Vagina (tissue), 2 donors: ENCODE measurements at regions not wholly inside any gene's neighbourhood (a gene's known extent, or its start where the extent isn't known, plus 50 kb on each side); places are given as distances from the start of the nearest gene placed in this dataset.
"Not testable (repeated sequence)": the region's sequence is repeated elsewhere in the genome, so short reads cannot be mapped to it uniquely, and the experiment has no call there.

Experiments
- DNase-seq, 2 donors: peaks; one replicate each; pipeline ENCODE4 v3.0.0-alpha.2; 2017; ENCODE audit errors: extremely low spot score in 2 of 2
- H3K27ac ChIP-seq: fragments of 200-600 bp; sonication (generic); one replicate; pipeline ENCODE4 v1.5.1; 2019
- H3K27me3 ChIP-seq: fragments of 200-600 bp; sonication (generic); one replicate; pipeline ENCODE4 v1.5.1; 2019
- H3K36me3 ChIP-seq, 2 donors: fragments of 200-600 bp; sonication (generic); one replicate each; pipeline ENCODE4 v1.5.1; 2017 to 2019
- H3K4me1 ChIP-seq: fragments of 200-600 bp; sonication (generic); one replicate; pipeline ENCODE4 v1.5.1; 2019
- H3K4me3 ChIP-seq, 2 donors: fragments of 200-600 bp; sonication (generic); 1 replicate in 1 of 2; 2 replicates in 1 of 2; pipeline ENCODE4 v1.5.1; 2016 to 2019
- H3K9me3 ChIP-seq: fragments of 200-600 bp; sonication (generic); one replicate; pipeline ENCODE4 v1.5.1; 2019
- POLR2A ChIP-seq, 2 donors: fragments of 450-650 bp; IDR thresholded peaks; one replicate each; pipeline ENCODE4 v1.6.1; 2017; ENCODE audit warnings: antibody characterized with exemption in 2 of 2, mild to moderate bottlenecking in 2 of 2, moderate library complexity in 2 of 2
- POLR2AphosphoS5 ChIP-seq, 2 donors: sonication (generic); formaldehyde crosslinking; IDR thresholded peaks; one replicate each; pipeline ENCODE4 v1.9.0; 2017; ENCODE audit warnings: antibody characterized with exemption in 2 of 2, mild to moderate bottlenecking in 2 of 2, low read depth in 1 of 2; ENCODE audit not compliant: insufficient read depth in 1 of 2
- intact Hi-C: fragments of 100-400 bp; cut with DNase I; formaldehyde crosslinking; loops from one replicate; pipeline ENCODE4 v1.15.1; 2023
- TF ChIP-seq, protein P1 (sequence below), 3 experiments: fragments of 450-650 bp in 2 of 3; fragments of 200-600 bp in 1 of 3; sonication (generic) in 1 of 3; IDR thresholded peaks; one replicate each; pipeline ENCODE4 v1.5.1; 2017 to 2019; ENCODE audit warnings: antibody characterized with exemption in 3 of 3, mild to moderate bottlenecking in 2 of 3, moderate library complexity in 2 of 3

DNA sequence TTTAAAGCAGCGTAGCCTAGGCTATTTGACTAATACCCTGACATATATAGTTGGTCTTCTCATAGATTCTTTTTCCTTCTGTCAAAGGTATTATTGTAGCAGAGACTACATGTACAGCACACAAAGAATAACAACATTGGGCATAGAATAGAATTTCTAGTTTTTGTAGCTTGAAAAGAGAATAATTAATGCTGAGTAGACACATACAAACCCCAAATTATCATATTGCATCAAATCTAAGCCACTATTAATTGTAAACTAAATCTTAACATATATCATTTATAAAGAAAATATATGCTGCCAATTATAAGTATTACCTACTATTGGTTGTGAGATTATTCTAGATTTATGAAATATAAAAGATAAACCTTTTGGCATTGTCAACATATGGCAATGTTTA, 574.5 kb downstream of the SLCO4C1 start:
- no peak for DNase-seq
- H3K9me3 ChIP-seq, result no peaks in the 10 kb centered on the region
- H3K4me1 ChIP-seq, result no peaks in the 10 kb centered on the region
- TF ChIP-seq, protein P1, sequence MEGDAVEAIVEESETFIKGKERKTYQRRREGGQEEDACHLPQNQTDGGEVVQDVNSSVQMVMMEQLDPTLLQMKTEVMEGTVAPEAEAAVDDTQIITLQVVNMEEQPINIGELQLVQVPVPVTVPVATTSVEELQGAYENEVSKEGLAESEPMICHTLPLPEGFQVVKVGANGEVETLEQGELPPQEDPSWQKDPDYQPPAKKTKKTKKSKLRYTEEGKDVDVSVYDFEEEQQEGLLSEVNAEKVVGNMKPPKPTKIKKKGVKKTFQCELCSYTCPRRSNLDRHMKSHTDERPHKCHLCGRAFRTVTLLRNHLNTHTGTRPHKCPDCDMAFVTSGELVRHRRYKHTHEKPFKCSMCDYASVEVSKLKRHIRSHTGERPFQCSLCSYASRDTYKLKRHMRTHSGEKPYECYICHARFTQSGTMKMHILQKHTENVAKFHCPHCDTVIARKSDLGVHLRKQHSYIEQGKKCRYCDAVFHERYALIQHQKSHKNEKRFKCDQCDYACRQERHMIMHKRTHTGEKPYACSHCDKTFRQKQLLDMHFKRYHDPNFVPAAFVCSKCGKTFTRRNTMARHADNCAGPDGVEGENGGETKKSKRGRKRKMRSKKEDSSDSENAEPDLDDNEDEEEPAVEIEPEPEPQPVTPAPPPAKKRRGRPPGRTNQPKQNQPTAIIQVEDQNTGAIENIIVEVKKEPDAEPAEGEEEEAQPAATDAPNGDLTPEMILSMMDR (IDR thresholded peaks at IDR 0.05), result no peak
- TF ChIP-seq POLR2AphosphoS5 (IDR thresholded peaks at IDR 0.05; ENCODE audit: insufficient read depth in 1 of 2, low read depth in 1 of 2), result no peak
- TF ChIP-seq POLR2A (IDR thresholded peaks at IDR 0.05), result no peak
- no peaks in the 10 kb centered on the region for H3K27me3 ChIP-seq
- intact Hi-C loops, result no loop called here
- H3K27ac ChIP-seq, result no peak overlapping the region
- H3K36me3 ChIP-seq, result no peaks in the 10 kb centered on the region
- H3K4me3 ChIP-seq, result no peak overlapping the region

DNA sequence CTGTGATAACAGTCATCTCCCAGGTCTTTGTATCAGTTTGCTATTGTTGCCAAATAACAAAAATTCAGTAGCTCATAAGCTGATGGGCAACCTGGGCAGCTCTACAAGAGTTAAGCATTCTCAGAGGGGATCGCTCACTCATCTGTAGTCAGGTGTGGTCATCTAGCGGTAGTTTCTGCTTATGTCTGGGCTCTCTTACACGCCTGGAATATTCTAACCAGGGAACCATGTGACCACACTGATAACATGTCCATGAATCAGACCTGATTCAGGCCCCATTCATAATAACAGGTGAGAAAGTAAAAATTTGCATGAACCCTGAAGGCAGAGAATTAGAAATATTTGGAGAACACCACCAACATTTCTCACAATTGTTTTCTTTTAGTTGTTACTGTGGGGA, 576.1 kb downstream of the SLCO4C1 start:
- TF ChIP-seq POLR2A (IDR thresholded peaks at IDR 0.05) (no peak), POLR2AphosphoS5 (IDR thresholded peaks at IDR 0.05; ENCODE audit: insufficient read depth in 1 of 2, low read depth in 1 of 2) (no peak)
- TF ChIP-seq, protein P1 (IDR thresholded peaks at IDR 0.05), result no peak
- Histone ChIP-seq H3K4me3 (no peak overlapping the region), H3K4me1 (no peaks in the 10 kb centered on the region), H3K27ac (no peak overlapping the region), H3K27me3 (no peaks in the 10 kb centered on the region), H3K36me3 (no peaks in the 10 kb centered on the region), H3K9me3 (no peaks in the 10 kb centered on the region)
- DNase-seq, result no peak
- intact Hi-C loops, result no loop called here

DNA sequence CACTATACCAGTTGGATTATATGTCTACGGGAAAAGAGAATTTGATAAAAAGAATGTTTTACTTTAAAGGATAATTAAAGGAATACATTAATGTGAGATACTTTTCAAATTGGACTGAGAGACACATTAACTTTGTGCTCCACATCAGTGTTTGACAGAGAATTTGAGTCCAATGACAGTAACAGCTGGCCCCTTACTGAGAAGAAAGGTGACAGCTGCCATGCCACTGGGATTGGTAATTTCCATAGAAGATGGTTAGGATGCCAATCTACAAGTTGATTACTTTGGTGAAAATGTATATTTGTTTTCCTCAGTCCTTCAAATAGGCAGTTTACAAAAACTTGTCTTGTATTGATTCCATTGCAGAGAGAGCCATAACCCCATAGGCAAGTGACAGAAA, 578.4 kb downstream of the SLCO4C1 start:
- intact Hi-C loops, result no loop called here
- Histone ChIP-seq H3K9me3 (no peaks in the 10 kb centered on the region), H3K36me3 (no peaks in the 10 kb centered on the region), H3K4me1 (no peaks in the 10 kb centered on the region), H3K4me3 (no peak overlapping the region), H3K27ac (no peak overlapping the region), H3K27me3 (no peaks in the 10 kb centered on the region)
- DNase-seq, result no peak
- TF ChIP-seq, protein P1 (IDR thresholded peaks at IDR 0.05), result no peak
- TF ChIP-seq POLR2A (IDR thresholded peaks at IDR 0.05), result no peak
- no peak for TF ChIP-seq POLR2AphosphoS5 (IDR thresholded peaks at IDR 0.05; ENCODE audit: insufficient read depth in 1 of 2, low read depth in 1 of 2)

DNA sequence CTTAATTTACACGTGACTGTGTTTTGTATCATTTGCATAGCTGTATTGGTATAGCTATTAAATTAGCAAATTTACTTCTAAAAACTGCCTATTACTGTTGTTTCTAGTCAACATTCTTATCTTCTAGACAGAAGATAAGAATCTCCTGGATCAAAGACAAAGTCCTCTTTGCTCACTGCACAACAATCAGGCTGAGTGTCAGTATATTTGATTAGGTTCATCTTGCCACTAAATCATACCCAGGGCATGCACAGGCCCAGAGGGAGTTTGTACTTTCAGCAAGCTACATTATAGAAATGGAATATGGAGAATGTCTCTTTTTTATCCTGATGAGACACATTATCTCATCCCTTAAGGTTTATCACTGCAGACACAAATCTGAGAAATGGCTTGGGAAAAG, 579.1 kb downstream of the SLCO4C1 start:
- H3K9me3 ChIP-seq, result no peaks in the 10 kb centered on the region
- H3K4me3 ChIP-seq, result no peak overlapping the region
- no peak for DNase-seq
- H3K27me3 ChIP-seq, result no peaks in the 10 kb centered on the region
- TF ChIP-seq, protein P1 (IDR thresholded peaks at IDR 0.05), result no peak
- TF ChIP-seq POLR2AphosphoS5 (IDR thresholded peaks at IDR 0.05; ENCODE audit: insufficient read depth in 1 of 2, low read depth in 1 of 2) (no peak), POLR2A (IDR thresholded peaks at IDR 0.05) (no peak)
- H3K4me1 ChIP-seq, result no peaks in the 10 kb centered on the region
- no peak overlapping the region for H3K27ac ChIP-seq
- intact Hi-C loops, result no loop called here
- H3K36me3 ChIP-seq, result no peaks in the 10 kb centered on the region

DNA sequence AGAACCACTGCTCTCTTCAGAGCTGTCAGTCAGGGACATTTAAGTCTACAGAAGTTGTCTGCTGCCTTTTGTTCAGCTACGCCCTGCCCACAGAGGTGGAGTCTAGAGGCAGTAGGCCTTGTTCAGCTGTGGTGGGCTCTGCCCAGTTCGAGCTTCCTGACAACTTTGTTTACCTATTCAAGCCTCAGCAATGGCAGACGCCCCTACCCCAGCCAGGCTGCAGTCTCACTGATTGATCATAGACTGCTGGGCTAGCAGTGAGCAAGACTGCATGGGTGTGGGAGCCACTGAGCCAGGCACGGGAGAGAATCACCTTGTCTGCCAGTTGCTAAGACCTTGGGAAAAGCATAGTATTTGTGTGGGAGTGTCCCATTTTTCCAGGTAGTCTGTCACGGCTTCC, 580.3 kb downstream of the SLCO4C1 start:
- intact Hi-C loops, H3K27ac ChIP-seq, H3K27me3 ChIP-seq, H3K4me1 ChIP-seq, H3K9me3 ChIP-seq, H3K4me3 ChIP-seq, DNase-seq, H3K36me3 ChIP-seq: not testable (repeated sequence)

DNA sequence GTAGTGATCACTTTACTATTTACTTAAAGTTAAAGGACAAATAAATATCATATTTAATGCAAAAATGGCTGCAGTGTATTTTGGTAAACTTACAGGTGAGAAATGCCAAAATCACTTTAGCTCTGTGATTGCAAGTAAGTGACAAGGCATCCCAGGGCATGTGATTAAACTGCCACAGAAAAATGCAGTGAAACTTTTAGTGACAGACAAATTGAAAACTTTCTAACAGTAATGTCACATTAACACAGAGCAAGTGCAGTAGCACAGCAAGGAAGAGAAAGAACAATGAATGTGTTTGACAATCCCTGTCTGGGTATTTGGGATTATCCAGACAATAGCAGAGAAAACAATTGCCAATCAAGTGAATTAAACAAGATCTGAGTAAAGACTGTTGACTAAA, 606.8 kb downstream of the SLCO4C1 start:
- Histone ChIP-seq H3K4me3 (no peak overlapping the region), H3K9me3 (no peaks in the 10 kb centered on the region), H3K4me1 (no peaks in the 10 kb centered on the region), H3K36me3 (no peaks in the 10 kb centered on the region), H3K27ac (no peak overlapping the region), H3K27me3 (no peaks in the 10 kb centered on the region)
- intact Hi-C loops, result no loop called here
- TF ChIP-seq POLR2A (IDR thresholded peaks at IDR 0.05) (no peak), POLR2AphosphoS5 (IDR thresholded peaks at IDR 0.05; ENCODE audit: insufficient read depth in 1 of 2, low read depth in 1 of 2) (no peak)
- TF ChIP-seq, protein P1 (IDR thresholded peaks at IDR 0.05), result no peak
- no peak for DNase-seq
